Liver (tissue), 3 donors: ENCODE measurements at regions not wholly inside any gene's neighbourhood (a gene's known extent, or its start where the extent isn't known, plus 50 kb on each side); places are given as distances from the start of the nearest gene placed in this dataset.

Experiments
- CTCF ChIP-seq: fragments of 150-350 bp; IDR thresholded peaks from 2 replicates; pipeline ENCODE4 v1.5.1; 2017; ENCODE audit warnings: improper control_type of control experiment, low read depth, low read length; ENCODE audit not compliant: missing input control
- FOXA1 ChIP-seq: IDR thresholded peaks from 2 replicates; pipeline ENCODE4 v1.6.1; 2016; ENCODE audit warnings: antibody characterized with exemption
- JUND ChIP-seq, 2 donors: IDR thresholded peaks; 2 replicates each; pipeline ENCODE4 v1.6.1; 2016; ENCODE audit warnings: antibody characterized with exemption in 2 of 2
- RAD21 ChIP-seq, 2 donors: IDR thresholded peaks; 2 replicates each; pipeline ENCODE4 v1.6.1; 2016; ENCODE audit warnings: antibody characterized with exemption in 2 of 2, mild to moderate bottlenecking in 2 of 2
- REST ChIP-seq: IDR thresholded peaks from 2 replicates; pipeline ENCODE4 v1.6.1; 2016; ENCODE audit warnings: antibody characterized with exemption, mild to moderate bottlenecking
- TAF1 ChIP-seq: conservative IDR thresholded peaks from 2 replicates; pipeline ENCODE4 v1.6.1; 2016; ENCODE audit warnings: antibody characterized with exemption, mild to moderate bottlenecking
- YY1 ChIP-seq: IDR thresholded peaks from 2 replicates; pipeline ENCODE4 v1.6.1; 2016; ENCODE audit warnings: antibody characterized with exemption, mild to moderate bottlenecking
- donor health status: healthy.
- donor health status: healthy.

GRCh38 chr4:29052266-29052665, 1667.9 kb upstream of the PCDH7 start:
- TF ChIP-seq CTCF = no peak
- TF ChIP-seq REST = no peak
- no peak for TF ChIP-seq YY1
- TF ChIP-seq RAD21 (IDR thresholded peaks at IDR 0.05) = no peak
- TF ChIP-seq JUND (IDR thresholded peaks at IDR 0.05) = no peak
- TF ChIP-seq TAF1 = no peak
- TF ChIP-seq FOXA1 = no peak
